ENCODE measurements at regions not wholly inside any gene's neighbourhood (a gene's known extent, or its start where the extent isn't known, plus 50 kb on each side); places are given as distances from the start of the nearest gene placed in this dataset.
"Not testable (repeated sequence)": the region's sequence is repeated elsewhere in the genome, so short reads cannot be mapped to it uniquely, and the experiment has no call there.

DNA sequence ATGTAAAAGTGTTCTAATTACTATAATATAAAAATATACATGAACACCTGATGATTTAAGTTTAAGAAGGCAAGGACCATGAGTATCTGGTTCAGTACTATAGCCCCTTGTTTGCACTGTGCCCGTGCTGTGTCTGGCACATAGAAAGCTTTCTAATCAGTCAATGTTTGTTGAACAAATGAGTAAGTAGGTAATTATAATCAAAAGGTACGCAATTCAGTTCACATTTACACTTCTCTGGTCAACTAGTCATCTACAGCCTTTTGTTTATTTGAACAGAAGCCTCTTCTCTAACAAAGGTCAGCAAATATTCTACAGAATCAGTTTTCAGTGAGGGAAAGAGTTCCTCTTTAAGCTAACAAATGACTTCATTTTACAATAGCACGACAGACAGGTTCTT, 523.3 kb downstream of the SMARCA1 start:
- H3K27ac ChIP-seq = no peak overlapping the region
- no peak for DNase-seq
- TF ChIP-seq, protein P1, sequence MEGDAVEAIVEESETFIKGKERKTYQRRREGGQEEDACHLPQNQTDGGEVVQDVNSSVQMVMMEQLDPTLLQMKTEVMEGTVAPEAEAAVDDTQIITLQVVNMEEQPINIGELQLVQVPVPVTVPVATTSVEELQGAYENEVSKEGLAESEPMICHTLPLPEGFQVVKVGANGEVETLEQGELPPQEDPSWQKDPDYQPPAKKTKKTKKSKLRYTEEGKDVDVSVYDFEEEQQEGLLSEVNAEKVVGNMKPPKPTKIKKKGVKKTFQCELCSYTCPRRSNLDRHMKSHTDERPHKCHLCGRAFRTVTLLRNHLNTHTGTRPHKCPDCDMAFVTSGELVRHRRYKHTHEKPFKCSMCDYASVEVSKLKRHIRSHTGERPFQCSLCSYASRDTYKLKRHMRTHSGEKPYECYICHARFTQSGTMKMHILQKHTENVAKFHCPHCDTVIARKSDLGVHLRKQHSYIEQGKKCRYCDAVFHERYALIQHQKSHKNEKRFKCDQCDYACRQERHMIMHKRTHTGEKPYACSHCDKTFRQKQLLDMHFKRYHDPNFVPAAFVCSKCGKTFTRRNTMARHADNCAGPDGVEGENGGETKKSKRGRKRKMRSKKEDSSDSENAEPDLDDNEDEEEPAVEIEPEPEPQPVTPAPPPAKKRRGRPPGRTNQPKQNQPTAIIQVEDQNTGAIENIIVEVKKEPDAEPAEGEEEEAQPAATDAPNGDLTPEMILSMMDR (IDR thresholded peaks at IDR 0.05) = no peak
- no peaks in the 10 kb centered on the region for H3K27me3 ChIP-seq
- no peaks in the 10 kb centered on the region for H3K4me1 ChIP-seq
- intact Hi-C loops (cut with DNase I; ENCODE audit: low total_unique reads) = no loop called here
- H3K9me3 ChIP-seq = no peaks in the 10 kb centered on the region
- no peaks in the 10 kb centered on the region for H3K36me3 ChIP-seq
- no peak overlapping the region for H3K4me3 ChIP-seq

DNA sequence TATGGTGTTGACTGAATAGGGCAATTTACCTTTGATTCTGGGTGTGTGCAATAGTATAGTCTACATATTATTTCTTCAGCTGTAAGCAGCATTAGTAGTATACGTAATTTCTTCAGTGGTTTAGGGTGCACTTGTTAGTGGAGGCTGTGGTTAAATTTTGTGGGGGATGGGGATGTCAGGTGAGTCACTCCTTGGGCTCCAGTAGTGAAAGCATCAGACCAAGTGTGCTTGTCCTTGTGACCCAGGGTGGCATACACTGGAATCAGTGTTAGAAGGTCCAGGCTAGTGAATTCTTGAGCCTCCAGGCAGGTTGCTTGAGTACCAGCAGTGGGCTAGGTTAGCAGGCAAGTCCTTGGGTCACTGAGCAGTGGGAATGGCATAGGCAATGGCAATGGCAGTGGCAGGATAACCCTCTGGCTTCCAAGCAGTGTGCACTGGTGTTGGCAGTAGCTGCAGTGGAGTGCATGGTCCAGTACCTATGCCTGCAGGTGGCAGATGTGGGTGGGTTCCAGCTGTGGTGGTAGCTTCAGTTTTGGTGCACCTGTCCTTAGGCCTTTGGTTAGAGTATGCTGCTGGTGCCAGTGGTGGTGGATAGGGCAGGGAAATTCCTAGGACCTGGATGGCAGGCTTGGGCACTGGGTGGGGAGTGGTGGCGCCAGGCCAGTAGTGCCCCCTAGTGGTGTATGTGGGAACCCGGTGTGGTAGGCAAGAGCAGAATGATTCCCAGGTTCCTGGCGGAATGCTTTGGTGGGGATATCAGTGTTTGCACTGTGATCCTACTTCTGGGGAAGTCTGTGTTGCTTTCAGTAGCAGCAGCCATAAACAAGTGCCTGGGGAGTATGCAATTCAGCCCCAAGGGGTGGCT, 531.0 kb downstream of the SMARCA1 start:
- no peak overlapping the region for H3K4me3 ChIP-seq
- DNase-seq = no peak
- no peaks in the 10 kb centered on the region for H3K4me1 ChIP-seq
- H3K27ac ChIP-seq = no peak overlapping the region
- intact Hi-C loops (cut with DNase I; ENCODE audit: low total_unique reads) = no loop called here
- H3K27me3 ChIP-seq = no peaks in the 10 kb centered on the region
- peaks cover 0 to 8% (median 0%) of the 10 kb centered on the region in 3 donors for H3K9me3 ChIP-seq
- TF ChIP-seq, protein P1 (IDR thresholded peaks at IDR 0.05) = no peak
- no peaks in the 10 kb centered on the region for H3K36me3 ChIP-seq

DNA sequence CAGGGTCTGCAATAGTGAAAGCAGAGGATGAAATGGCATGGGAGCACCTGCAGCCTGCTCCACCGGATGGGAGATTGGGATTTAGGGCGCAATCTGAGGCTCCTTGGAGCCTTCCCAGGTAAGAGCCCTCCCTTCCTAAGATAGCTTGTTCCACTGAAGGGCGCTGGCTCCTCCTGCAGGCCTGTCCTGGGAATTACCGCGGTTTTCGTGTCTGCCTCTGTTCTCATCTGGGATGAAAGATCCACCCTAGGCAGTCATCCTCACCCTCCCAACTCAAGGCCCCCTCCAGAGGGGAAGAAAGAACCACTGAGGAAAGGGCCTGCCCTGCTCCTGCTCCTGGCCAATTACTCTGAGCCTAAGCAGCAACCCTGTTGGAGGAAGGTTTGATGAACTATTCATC, 547.5 kb downstream of the SMARCA1 start:
- Histone ChIP-seq H3K27ac (no peak overlapping the region), H3K27me3 (no peaks in the 10 kb centered on the region), H3K36me3 (no peaks in the 10 kb centered on the region), H3K4me1 (no peaks in the 10 kb centered on the region), H3K4me3 (no peak overlapping the region), H3K9me3 (no peaks in the 10 kb centered on the region)
- TF ChIP-seq, protein P1 (IDR thresholded peaks at IDR 0.05) = no peak
- intact Hi-C loops (cut with DNase I; ENCODE audit: low total_unique reads) = no loop called here
- DNase-seq = no peak

DNA sequence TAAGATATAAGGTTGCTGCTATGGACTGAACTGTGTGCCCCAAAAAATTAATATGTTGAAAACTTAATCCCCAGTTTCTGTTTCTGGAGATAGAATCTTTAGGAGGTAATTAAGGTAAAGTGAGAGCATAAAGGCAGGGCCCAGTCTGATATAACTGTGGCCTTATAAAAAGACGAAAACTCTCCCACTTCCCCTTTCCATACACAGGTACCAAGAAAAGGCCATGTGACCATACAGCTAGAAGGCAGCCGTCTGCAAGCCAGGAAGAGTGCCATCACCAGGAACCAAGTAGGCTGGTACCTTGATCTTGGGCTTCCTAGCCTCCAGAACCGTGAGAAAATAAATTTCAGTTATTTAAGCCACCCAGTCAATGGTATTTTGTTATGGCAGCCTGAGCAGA, 550.3 kb downstream of the SMARCA1 start:
- TF ChIP-seq, protein P1 (IDR thresholded peaks at IDR 0.05) = no peak
- Histone ChIP-seq H3K4me1 (no peaks in the 10 kb centered on the region), H3K36me3 (no peaks in the 10 kb centered on the region), H3K4me3 (no peak overlapping the region), H3K27ac (no peak overlapping the region), H3K27me3 (no peaks in the 10 kb centered on the region), H3K9me3 (no peaks in the 10 kb centered on the region)
- DNase-seq = no peak
- intact Hi-C loops (cut with DNase I; ENCODE audit: low total_unique reads) = no loop called here

DNA sequence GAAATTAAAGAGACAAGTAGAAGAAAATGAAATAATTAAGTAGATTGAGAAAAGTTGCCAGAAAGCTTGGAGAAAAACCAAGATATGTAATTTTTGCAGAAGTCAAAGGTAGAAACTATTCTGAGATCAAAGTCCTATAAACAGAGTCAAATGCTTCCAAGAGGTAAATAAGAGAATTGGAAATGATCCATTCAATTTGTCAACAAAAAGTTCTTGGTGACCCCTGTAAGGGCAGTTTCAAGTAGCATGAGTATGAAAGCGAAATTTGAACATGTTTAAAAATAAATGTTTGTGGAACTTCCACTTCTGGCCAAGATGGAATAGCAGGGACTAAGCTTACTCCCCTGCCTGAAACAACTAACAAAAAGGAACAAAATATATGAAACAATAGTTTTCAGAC, 562.0 kb downstream of the SMARCA1 start:
- no peaks in the 10 kb centered on the region for H3K4me1 ChIP-seq
- intact Hi-C loops (cut with DNase I; ENCODE audit: low total_unique reads) = no loop called here
- no peaks in the 10 kb centered on the region for H3K9me3 ChIP-seq
- no peak overlapping the region for H3K4me3 ChIP-seq
- H3K27ac ChIP-seq = no peak overlapping the region
- no peak for DNase-seq
- no peaks in the 10 kb centered on the region for H3K27me3 ChIP-seq
- no peaks in the 10 kb centered on the region for H3K36me3 ChIP-seq
- TF ChIP-seq, protein P1 (IDR thresholded peaks at IDR 0.05) = no peak

DNA sequence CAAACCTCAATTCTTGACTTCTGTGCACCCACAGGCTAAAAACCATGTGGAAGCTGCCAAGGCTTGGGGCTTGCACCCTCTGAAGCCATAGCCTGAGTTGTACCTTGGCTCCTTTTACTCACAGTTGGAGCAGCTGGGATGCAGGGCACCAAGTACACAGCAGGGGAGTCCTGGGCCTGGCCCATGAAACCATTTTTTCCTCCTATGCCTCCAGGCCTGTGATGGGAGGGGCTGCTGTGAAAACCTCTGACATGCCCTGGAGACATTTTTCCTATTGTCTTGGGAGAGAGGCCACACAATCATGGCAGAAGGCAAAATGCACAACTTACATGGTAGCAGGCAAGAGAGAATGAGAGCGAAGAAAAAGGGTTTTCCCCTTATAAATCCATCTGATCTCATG, 568.6 kb downstream of the SMARCA1 start:
- intact Hi-C loops (cut with DNase I; ENCODE audit: low total_unique reads); H3K27me3 ChIP-seq; H3K36me3 ChIP-seq; H3K4me3 ChIP-seq; DNase-seq; H3K27ac ChIP-seq; H3K4me1 ChIP-seq: not testable (repeated sequence)
- peaks cover 0 to 11% (median 10%) of the 10 kb centered on the region in 3 donors for H3K9me3 ChIP-seq

Measured in tibial artery (tissue), 4 donors.